GM23338 (cell line): ENCODE measurements at regions not wholly inside any gene's neighbourhood (a gene's known extent, or its start where the extent isn't known, plus 50 kb on each side); places are given as distances from the start of the nearest gene placed in this dataset.

ENCODE experiments used
- ATAC-seq: fragments of 200-7000 bp; cut with Tn5 transposase; 3 replicates; pipeline ENCODE4 v1.9.1; 2020
- DNase-seq: peaks from one replicate; pipeline ENCODE4 v3.0.0-alpha.2; 2015; ENCODE audit warnings: low spot score
- H2AFZ ChIP-seq: fragments of 200-600 bp; sonication (generic); 2 replicates; pipeline ENCODE4 v1.8.0; 2016; ENCODE audit warnings: antibody characterized with exemption, mild to moderate bottlenecking, moderate library complexity
- H3F3A ChIP-seq: fragments of 200-600 bp; sonication (generic); replicated peaks from 2 replicates; pipeline ENCODE4 v1.8.0; 2017; ENCODE audit warnings: antibody characterized with exemption, mixed run types, low read depth
- H3K27ac ChIP-seq: fragments of 200-600 bp; sonication (generic); 2 replicates; pipeline ENCODE4 v1.6.1; 2016; ENCODE audit warnings: low read depth
- H3K27me3 ChIP-seq: fragments of 200-600 bp; sonication (generic); 2 replicates; pipeline ENCODE4 v1.8.0; 2016; ENCODE audit warnings: mild to moderate bottlenecking, mixed run types, moderate library complexity; ENCODE audit not compliant: insufficient read depth
- H3K36me3 ChIP-seq: fragments of 200-600 bp; sonication (generic); 2 replicates; pipeline ENCODE4 v1.8.0; 2016; ENCODE audit warnings: mild to moderate bottlenecking; ENCODE audit not compliant: insufficient read depth
- H3K4me1 ChIP-seq: fragments of 200-600 bp; sonication (generic); 2 replicates; pipeline ENCODE4 v1.8.0; 2016; ENCODE audit warnings: mild to moderate bottlenecking, moderate library complexity; ENCODE audit not compliant: insufficient read depth
- H3K4me2 ChIP-seq: fragments of 200-600 bp; sonication (generic); 2 replicates; pipeline ENCODE4 v1.7.1; 2017; ENCODE audit warnings: mixed run types
- H3K4me3 ChIP-seq: fragments of 200-600 bp; sonication (generic); 2 replicates; pipeline ENCODE4 v1.6.1; 2016; ENCODE audit warnings: mixed run types
- H3K79me2 ChIP-seq: fragments of 200-600 bp; sonication (generic); replicated peaks from 2 replicates; pipeline ENCODE4 v1.8.0; 2017; ENCODE audit warnings: mild to moderate bottlenecking; ENCODE audit not compliant: insufficient read depth
- H3K9me2 ChIP-seq: fragments of 200-600 bp; sonication (generic); 2 replicates; pipeline ENCODE4 v1.8.0; 2017; ENCODE audit not compliant: insufficient read depth
- H4K20me1 ChIP-seq: fragments of 200-600 bp; sonication (generic); replicated peaks from 2 replicates; pipeline ENCODE4 v1.8.0; 2017; ENCODE audit warnings: mild to moderate bottlenecking; ENCODE audit not compliant: insufficient read depth
- H3K27ac Mint-ChIP-seq: 2 replicates; pipeline ENCODE4 v1.8.0; 2020; ENCODE audit warnings: inconsistent platforms, mild to moderate bottlenecking, moderate library complexity, mixed read lengths
- H3K27me3 Mint-ChIP-seq: 3 replicates; pipeline ENCODE4 v1.8.0; 2022; ENCODE audit warnings: low read depth, mild to moderate bottlenecking, moderate library complexity, mixed read lengths, inconsistent platforms; ENCODE audit not compliant: insufficient read depth, poor library complexity
- H3K36me3 Mint-ChIP-seq: 3 replicates; pipeline ENCODE4 v1.8.0; 2021; ENCODE audit warnings: low read depth, mild to moderate bottlenecking, inconsistent platforms, moderate library complexity, mixed read lengths
- H3K4me1 Mint-ChIP-seq: 3 replicates; pipeline ENCODE4 v1.8.0; 2020; ENCODE audit warnings: mild to moderate bottlenecking, inconsistent platforms, mixed read lengths
- H3K4me3 Mint-ChIP-seq: 3 replicates; pipeline ENCODE4 v1.8.0; 2021; ENCODE audit warnings: moderate library complexity, mild to moderate bottlenecking, inconsistent platforms, mixed read lengths
- H3K9me3 Mint-ChIP-seq: 3 replicates; pipeline ENCODE4 v1.8.0; 2020; ENCODE audit warnings: moderate library complexity, mild to moderate bottlenecking, inconsistent platforms, mixed read lengths
- CREB1 ChIP-seq: fragments of 250-450 bp; sonication (Bioruptor Pico); IDR thresholded peaks from 2 replicates; pipeline ENCODE4 v1.5.0; 2020; ENCODE audit warnings: low read depth, mild to moderate bottlenecking, moderate library complexity
- ETS1 ChIP-seq: IDR thresholded peaks from 2 replicates; pipeline ENCODE4 v1.6.1; 2016; ENCODE audit warnings: antibody characterized with exemption
- EZH2 ChIP-seq: fragments of 200-600 bp; sonication (generic); IDR thresholded peaks from one replicate; pipeline ENCODE4 v1.8.0; 2017; ENCODE audit warnings: antibody characterized with exemption, mild to moderate bottlenecking, low read depth; ENCODE audit not compliant: unreplicated experiment
- EZH2phosphoT487 ChIP-seq: fragments of 200-600 bp; sonication (generic); IDR thresholded peaks from one replicate; pipeline ENCODE4 v1.8.1; 2018; ENCODE audit warnings: antibody characterized with exemption; ENCODE audit not compliant: unreplicated experiment
- JUNB ChIP-seq: IDR thresholded peaks from one replicate; pipeline ENCODE4 v1.6.1; 2016; ENCODE audit warnings: antibody characterized with exemption; ENCODE audit not compliant: unreplicated experiment
- NANOG ChIP-seq: IDR thresholded peaks from 2 replicates; pipeline ENCODE4 v1.6.1; 2016; ENCODE audit warnings: antibody characterized with exemption, borderline replicate concordance
- POLR2AphosphoS5 ChIP-seq: IDR thresholded peaks from 2 replicates; pipeline ENCODE4 v1.6.1; 2016; ENCODE audit warnings: antibody characterized with exemption, low read depth
- STAT1 ChIP-seq: IDR thresholded peaks from one replicate; pipeline ENCODE4 v1.6.1; 2016; ENCODE audit warnings: antibody characterized with exemption; ENCODE audit not compliant: unreplicated experiment
- ZNF114 ChIP-seq: fragments of 250-450 bp; sonication (Bioruptor Pico); IDR thresholded peaks from 2 replicates; pipeline ENCODE4 v1.5.0; 2020; ENCODE audit warnings: mild to moderate bottlenecking, moderate library complexity

DNA sequence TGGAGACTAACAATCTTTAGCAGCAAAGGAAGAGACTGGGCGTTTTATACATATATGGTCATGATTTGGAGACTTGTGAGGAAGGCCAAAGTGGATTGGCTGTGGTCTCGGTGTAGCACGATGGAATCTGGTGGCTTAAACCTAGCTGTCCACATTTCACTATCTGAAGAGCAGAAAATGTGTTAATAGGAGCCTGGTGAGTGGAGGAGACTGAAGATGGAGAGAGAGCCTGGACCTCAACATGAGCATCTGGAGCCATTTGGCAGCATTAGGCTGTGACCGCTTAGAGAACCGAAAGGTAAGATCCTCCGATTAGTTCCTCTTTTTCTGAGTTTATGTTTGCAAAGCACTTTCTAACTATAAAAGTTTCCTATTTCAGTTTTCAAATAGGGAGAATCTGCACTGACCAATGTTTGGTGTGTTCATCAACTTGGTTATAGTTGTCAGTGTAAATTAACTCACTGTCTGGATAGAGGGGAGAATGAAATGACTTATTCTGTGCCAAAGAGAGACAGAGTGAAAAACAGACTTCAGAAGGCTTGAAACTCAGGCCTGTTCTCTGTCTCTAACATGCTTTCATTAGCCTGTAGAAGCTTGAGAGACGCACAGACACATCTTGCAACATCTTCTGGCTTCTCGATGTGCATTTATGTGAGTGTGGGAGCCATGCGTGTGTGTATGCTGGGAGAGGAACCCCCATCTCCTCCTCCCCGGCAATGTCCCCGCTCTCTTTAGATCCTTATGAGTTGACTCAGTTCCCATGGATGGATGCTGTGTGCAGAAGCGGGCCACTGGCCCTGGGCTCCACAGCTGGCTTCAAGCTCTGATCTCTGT lies 244.7 kb upstream of the TBL1XR1 start:
- Mint-ChIP-seq H3K4me3 (no peak overlapping the region), H3K27me3 (no peaks in the 10 kb centered on the region), H3K27ac (no peak overlapping the region), H3K9me3 (no peaks in the 10 kb centered on the region), H3K4me1 (no peaks in the 10 kb centered on the region), H3K36me3 (no peaks in the 10 kb centered on the region)
- Histone ChIP-seq H4K20me1 (no peaks in the 10 kb centered on the region), H3K27me3 (no peaks in the 10 kb centered on the region), H3K4me3 (no peak overlapping the region), H3K27ac (no peak overlapping the region), H2AFZ (peak overlapping the region; percentile 20; the same call in 1 of the 2 replicates), H3K9me2 (0 out of 2 replicates have a peak, but pooled peaks cover 6% of the 10 kb centered on the region), H3K36me3 (no peaks in the 10 kb centered on the region), H3K79me2 (no peaks in the 10 kb centered on the region), H3F3A (no peaks in the 10 kb centered on the region), H3K4me1 (no peaks in the 10 kb centered on the region), H3K4me2 (no peak overlapping the region)
- DNase-seq = no peak
- no peak for ATAC-seq
- TF ChIP-seq EZH2 (no peak), STAT1 (no peak), ETS1 (no peak), POLR2AphosphoS5 (no peak), JUNB (no peak), EZH2phosphoT487 (no peak), NANOG (no peak)

- Histone ChIP-seq H3K27me3 (no peaks in the 10 kb centered on the region), H3K4me2 (no peak overlapping the region), H3K79me2 (no peaks in the 10 kb centered on the region), H3K9me2 (0 out of 2 replicates have a peak, but pooled peaks cover 6% of the 10 kb centered on the region), H2AFZ (no peak overlapping the region), H3F3A (no peaks in the 10 kb centered on the region), H3K4me1 (no peaks in the 10 kb centered on the region), H3K36me3 (no peaks in the 10 kb centered on the region), H3K27ac (no peak overlapping the region), H4K20me1 (no peaks in the 10 kb centered on the region), H3K4me3 (no peak overlapping the region)
- DNase-seq (no peak), ATAC-seq (no peak)
- Mint-ChIP-seq H3K27ac (no peak overlapping the region), H3K4me1 (no peaks in the 10 kb centered on the region), H3K36me3 (no peaks in the 10 kb centered on the region), H3K27me3 (no peaks in the 10 kb centered on the region), H3K9me3 (no peaks in the 10 kb centered on the region), H3K4me3 (no peak overlapping the region)
- TF ChIP-seq ZNF114 (CRISPR knock-in tag) (no peak), ETS1 (no peak), EZH2 (no peak), CREB1 (CRISPR knock-in tag) (no peak), EZH2phosphoT487 (no peak)
These were observed 246.2 kb upstream of the TBL1XR1 start for GRCh38 chr3:177443469-177443868.
